IMR-90 (cell line): ENCODE measurements at regions not wholly inside any gene's neighbourhood (a gene's known extent, or its start where the extent isn't known, plus 50 kb on each side); places are given as distances from the start of the nearest gene placed in this dataset.

Source experiments
- ATAC-seq: fragments of 200-7000 bp; cut with Tn5 transposase; 2 replicates; pipeline ENCODE4 v1.9.1; 2020; ENCODE audit warnings: low read depth, mild to moderate bottlenecking, moderate library complexity
- BruUV-seq: library from RNA; stranded (reverse); fragments of 400-500 nt; replicated peaks from 2 replicates; lab custom pipeline; 2021; lab: Mats Ljungman, UMichigan
- CTCF ChIA-PET: fragments of 300-600 bp; formaldehyde crosslinking; extraction: SDS; loops from one replicate; lab custom pipeline; 2021; ENCODE audit warnings: antibody characterized with exemption; lab: Yijun Ruan, JAX
- POLR2A ChIA-PET: fragments of 300-600 bp; sonication (Branson Sonifier 250); formaldehyde crosslinking; loops from one replicate; lab custom pipeline; 2022; ENCODE audit warnings: antibody characterized with exemption; ENCODE audit not compliant: unreplicated experiment; lab: Charles Lee
- DNase-seq: peaks from one replicate; pipeline ENCODE4 v3.0.0; 2013
- H2AFZ ChIP-seq: replicated peaks from 2 replicates; pipeline ENCODE3; 2013; ENCODE audit warnings: low read length, mild to moderate bottlenecking; ENCODE audit not compliant: poor library complexity
- H2AK5ac ChIP-seq: 2 replicates; pipeline ENCODE4 v1.6.1; 2013; ENCODE audit warnings: low read depth, low read length, inconsistent platforms
- H2AK9ac ChIP-seq: replicated peaks from 2 replicates; pipeline ENCODE3; 2013; ENCODE audit warnings: mild to moderate bottlenecking, low read depth, low read length, moderate library complexity; ENCODE audit not compliant: poor library complexity
- H2BK120ac ChIP-seq: 2 replicates; pipeline ENCODE4 v1.6.1; 2013; ENCODE audit warnings: low read depth, low read length, inconsistent platforms
- H2BK15ac ChIP-seq: 3 replicates; pipeline ENCODE4 v1.6.1; 2013; ENCODE audit warnings: low read depth, low read length, inconsistent platforms
- H2BK20ac ChIP-seq: 2 replicates; pipeline ENCODE4 v1.6.1; 2013; ENCODE audit warnings: low read depth, mild to moderate bottlenecking, inconsistent platforms, low read length, moderate library complexity
- H2BK5ac ChIP-seq: 2 replicates; pipeline ENCODE4 v1.6.1; 2013; ENCODE audit warnings: mild to moderate bottlenecking, low read depth, low read length, inconsistent platforms; ENCODE audit not compliant: poor library complexity, severe bottlenecking
- H3K14ac ChIP-seq: replicated peaks from 2 replicates; pipeline ENCODE4 v1.6.1; 2013; ENCODE audit warnings: low read depth, low read length, inconsistent platforms
- H3K18ac ChIP-seq: 2 replicates; pipeline ENCODE4 v1.6.1; 2013; ENCODE audit warnings: low read depth, low read length, control low read depth
- H3K23ac ChIP-seq: 2 replicates; pipeline ENCODE4 v1.6.1; 2013; ENCODE audit warnings: low read depth, low read length, inconsistent platforms
- H3K27ac ChIP-seq: 2 replicates; pipeline ENCODE4 v1.5.1; 2013; ENCODE audit warnings: mild to moderate bottlenecking, control low read depth, low read length; ENCODE audit not compliant: insufficient read depth
- H3K27me3 ChIP-seq: 2 replicates; pipeline ENCODE4 v1.6.1; 2013; ENCODE audit warnings: low read length; ENCODE audit not compliant: control insufficient read depth, insufficient read depth
- H3K36me3 ChIP-seq: 2 replicates; pipeline ENCODE4 v1.6.1; 2013; ENCODE audit warnings: low read length, mixed read lengths; ENCODE audit not compliant: control insufficient read depth, insufficient read depth
- H3K4ac ChIP-seq: 2 replicates; pipeline ENCODE4 v1.6.1; 2013; ENCODE audit warnings: low read depth, low read length, inconsistent platforms
- H3K4me1 ChIP-seq: 2 replicates; pipeline ENCODE4 v1.6.1; 2013; ENCODE audit warnings: low read length, mixed read lengths; ENCODE audit not compliant: control insufficient read depth, insufficient read depth
- H3K4me2 ChIP-seq: 2 replicates; pipeline ENCODE4 v1.6.1; 2013; ENCODE audit warnings: low read depth, mild to moderate bottlenecking, control low read depth, low read length, moderate library complexity
- H3K4me3 ChIP-seq: 2 replicates; pipeline ENCODE4 v1.5.1; 2013; ENCODE audit warnings: low read depth, mild to moderate bottlenecking, control low read depth, low read length, moderate library complexity; ENCODE audit not compliant: insufficient read depth
- H3K56ac ChIP-seq: 2 replicates; pipeline ENCODE4 v1.6.1; 2013; ENCODE audit warnings: low read length, inconsistent platforms; ENCODE audit not compliant: insufficient read depth; ENCODE audit errors: extremely low read depth
- H3K79me1 ChIP-seq, 2 experiments: 2 replicates each; pipeline ENCODE4 v1.6.1; 2013; ENCODE audit warnings: low read length in 2 of 2, inconsistent platforms in 1 of 2, low read depth in 1 of 2
- H3K9ac ChIP-seq: 2 replicates; pipeline ENCODE4 v1.6.1; 2013; ENCODE audit warnings: low read depth, low read length, control low read depth
- H3K9me1 ChIP-seq: 2 replicates; pipeline ENCODE4 v1.6.1; 2013; ENCODE audit warnings: low read length, inconsistent platforms; ENCODE audit not compliant: insufficient read depth
- H3K9me3 ChIP-seq: 2 replicates; pipeline ENCODE4 v1.6.1; 2013; ENCODE audit warnings: low read length; ENCODE audit not compliant: control insufficient read depth, insufficient read depth
- H4K20me1 ChIP-seq: 2 replicates; pipeline ENCODE4 v1.6.1; 2013; ENCODE audit warnings: low read length, inconsistent platforms; ENCODE audit not compliant: insufficient read depth
- H4K5ac ChIP-seq: 2 replicates; pipeline ENCODE4 v1.6.1; 2013; ENCODE audit warnings: mild to moderate bottlenecking, low read depth, low read length, control low read depth
- H4K8ac ChIP-seq, 2 experiments: 2 replicates each; pipeline ENCODE4 v1.6.1; 2013; ENCODE audit warnings: low read depth in 2 of 2, low read length in 2 of 2, control low read depth in 1 of 2, inconsistent platforms in 1 of 2
- H4K91ac ChIP-seq: 2 replicates; pipeline ENCODE4 v1.6.1; 2013; ENCODE audit warnings: low read depth, low read length, inconsistent platforms; ENCODE audit not compliant: insufficient read depth
- BHLHE40 ChIP-seq: fragments of 150-350 bp; IDR thresholded peaks from 2 replicates; pipeline ENCODE4 v1.6.1; 2016; ENCODE audit warnings: mild to moderate bottlenecking, low read depth, low read length
- CEBPB ChIP-seq: IDR thresholded peaks from 2 replicates; pipeline ENCODE4 v1.6.1; 2012; ENCODE audit warnings: low read depth, low read length, improper control_type of control experiment
- CHD1 ChIP-seq: IDR thresholded peaks from 2 replicates; pipeline ENCODE4 v1.6.1; 2012; ENCODE audit warnings: low read depth, low read length, improper control_type of control experiment
- FOS ChIP-seq: fragments of 150-350 bp; IDR thresholded peaks from 2 replicates; pipeline ENCODE4 v1.6.1; 2016; ENCODE audit warnings: low read depth, low read length
- MAFK ChIP-seq: IDR thresholded peaks from 2 replicates; pipeline ENCODE4 v1.6.1; 2012; ENCODE audit warnings: low read depth, low read length, improper control_type of control experiment
- MAZ ChIP-seq: IDR thresholded peaks from 2 replicates; pipeline ENCODE4 v1.6.1; 2012; ENCODE audit warnings: low read depth, mild to moderate bottlenecking, low read length, improper control_type of control experiment, moderate library complexity, borderline replicate concordance
- MXI1 ChIP-seq: IDR thresholded peaks from 2 replicates; pipeline ENCODE4 v1.6.1; 2012; ENCODE audit warnings: low read depth, mild to moderate bottlenecking, low read length, moderate library complexity, borderline replicate concordance
- NFE2L2 ChIP-seq: fragments of 150-350 bp; IDR thresholded peaks from 2 replicates; pipeline ENCODE4 v1.6.1; 2016; ENCODE audit warnings: low read depth, mild to moderate bottlenecking, low read length
- POLR2A ChIP-seq: IDR thresholded peaks from 2 replicates; pipeline ENCODE4 v1.6.1; 2012; ENCODE audit warnings: mild to moderate bottlenecking, low read depth, low read length
- RAD21 ChIP-seq: IDR thresholded peaks from 2 replicates; pipeline ENCODE4 v1.6.1; 2012; ENCODE audit warnings: low read length, improper control_type of control experiment
- RCOR1 ChIP-seq: IDR thresholded peaks from 2 replicates; pipeline ENCODE4 v1.6.1; 2012; ENCODE audit warnings: mild to moderate bottlenecking, low read length, improper control_type of control experiment; ENCODE audit not compliant: insufficient replicate concordance
- RFX5 ChIP-seq: IDR thresholded peaks from 2 replicates; pipeline ENCODE4 v1.8.0; 2012; ENCODE audit warnings: low read depth, mild to moderate bottlenecking, low read length, moderate library complexity
- SMC3 ChIP-seq: fragments of 150-350 bp; IDR thresholded peaks from 2 replicates; pipeline ENCODE4 v1.6.1; 2016; ENCODE audit warnings: low read depth, mild to moderate bottlenecking, antibody characterized with exemption, low read length, moderate library complexity
- WGBS, 2 experiments: methylation state at CpG; one replicate each; pipeline versions ENCODE4 v1.1.5 to v1.1.7; 2013; ENCODE audit warnings: missing lambda C conversion rate in 2 of 2; ENCODE audit not compliant: insufficient read length in 1 of 2; ENCODE audit errors: extremely low coverage in 2 of 2; 5-methylcytosine and 5-hydroxymethylcytosine counted together
- dilution Hi-C: fragments of 300-500 bp; cut with HindIII; formaldehyde crosslinking; loops from one replicate; pipeline ENCODE4 v1.14.3; 2018; ENCODE audit warnings: low sequenced_read_pairs; ENCODE audit not compliant: unreplicated experiment
- in situ Hi-C: fragments of 300-500 bp; cut with MboI; formaldehyde crosslinking; loops from 3 replicates; pipeline ENCODE4 v1.14.3; 2019; ENCODE audit warnings: low sequenced_read_pairs, inconsistent platforms, mixed read lengths
- intact Hi-C: fragments of 100-400 bp; cut with micrococcal nuclease; formaldehyde crosslinking; loops from 2 replicates; pipeline ENCODE4 v1.10.0; 2022
- TF ChIP-seq, protein P1 (sequence below): conservative IDR thresholded peaks from 2 replicates; pipeline ENCODE4 v1.5.1; 2012; ENCODE audit warnings: mild to moderate bottlenecking, low read depth, low read length, improper control_type of control experiment
- TF ChIP-seq, protein P2 (sequence below): fragments of 150-350 bp; IDR thresholded peaks from 2 replicates; pipeline ENCODE4 v1.6.1; 2017; ENCODE audit warnings: mild to moderate bottlenecking, antibody characterized with exemption, low read length, low read depth
- TF ChIP-seq, protein P3 (sequence below): fragments of 150-350 bp; IDR thresholded peaks from 2 replicates; pipeline ENCODE4 v1.6.1; 2016; ENCODE audit warnings: low read depth, mild to moderate bottlenecking, low read length, moderate library complexity, borderline replicate concordance

DNA sequence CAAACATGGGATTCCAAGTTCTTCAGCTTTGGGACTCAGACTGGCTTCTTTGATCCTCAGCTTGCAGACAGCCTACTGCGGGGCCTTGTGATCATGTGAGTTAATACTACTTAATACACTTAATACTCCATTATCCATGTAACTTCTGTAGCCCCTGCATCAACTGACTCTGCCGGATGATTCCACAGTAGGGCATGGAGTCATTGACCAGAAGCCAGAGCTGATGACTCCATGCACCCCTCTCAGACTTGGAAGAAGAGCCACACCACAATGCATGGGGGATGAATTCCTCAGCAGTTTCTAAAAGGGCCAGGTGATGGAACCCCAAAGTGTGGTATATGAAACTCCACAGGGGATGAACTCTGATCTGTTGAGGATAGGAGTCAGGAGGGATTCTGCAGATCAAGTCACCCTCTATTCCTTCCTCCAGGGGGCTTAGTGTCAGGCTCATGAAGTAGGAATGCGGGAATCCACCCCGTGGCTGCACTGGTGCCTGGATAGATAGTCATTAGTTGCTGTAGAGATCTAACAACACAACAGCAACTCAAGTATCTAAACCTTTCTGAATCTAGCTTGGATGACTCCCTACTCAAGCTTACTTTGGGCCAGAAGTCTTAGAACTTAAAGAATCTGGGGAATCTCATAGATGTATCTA lies 70.2 kb downstream of the GPR6 start:
- H3K9me3 ChIP-seq: peaks cover 2% of the 10 kb centered on the region
- no peak overlapping the region for H2AK5ac ChIP-seq
- DNase-seq: no peak
- H3K9me1 ChIP-seq: no peaks in the 10 kb centered on the region
- no TSS peak for BruUV-seq
- H3K4ac ChIP-seq: no peak overlapping the region
- H3K23ac ChIP-seq: no peak overlapping the region
- H2BK5ac ChIP-seq: no peak overlapping the region
- ChIA-PET CTCF (interaction anchor here (1.0 to 2.0 kb wide), 2 partner anchors 9 to 344 kb away, joined by 3 to 9 read pairs; no protein-coding TSS in a partner anchor), POLR2A (no interaction called here)
- H3K4me3 ChIP-seq: no peak overlapping the region
- intact Hi-C loops (no loop called here), dilution Hi-C loops (loop anchor here (25.0 kb wide), 1 partner anchor 336 kb away; no protein-coding TSS in a partner anchor), in situ Hi-C loops (loop anchor here (5.0 kb wide), 1 partner anchor 521 kb away; no protein-coding TSS in a partner anchor)
- no peaks in the 10 kb centered on the region for H3K36me3 ChIP-seq
- H3K27ac ChIP-seq: no peak overlapping the region
- peaks cover 22% of the 10 kb centered on the region for H3K27me3 ChIP-seq
- no peak overlapping the region for H2BK15ac ChIP-seq
- no peak overlapping the region for H3K9ac ChIP-seq
- H2BK20ac ChIP-seq: no peak overlapping the region
- H2AK9ac ChIP-seq: no peak overlapping the region
- no peak overlapping the region for H3K18ac ChIP-seq
- H2BK120ac ChIP-seq: no peak overlapping the region
- no peak for ATAC-seq
- H2AFZ ChIP-seq: no peak overlapping the region
- H3K4me1 ChIP-seq: no peaks in the 10 kb centered on the region
- H4K5ac ChIP-seq: no peak overlapping the region
- H3K79me1 ChIP-seq: no peaks in the 10 kb centered on the region
- H4K8ac ChIP-seq: no peak overlapping the region
- H3K14ac ChIP-seq: no peak overlapping the region
- WGBS, 2 experiments: no CpG with 5 or more reads among the region's 4 CpGs
- H4K20me1 ChIP-seq: no peaks in the 10 kb centered on the region
- no peak overlapping the region for H3K4me2 ChIP-seq
- no peak overlapping the region for H4K91ac ChIP-seq
- TF ChIP-seq MAFK: no peak
- TF ChIP-seq MAZ: no peak
- TF ChIP-seq, protein P1, sequence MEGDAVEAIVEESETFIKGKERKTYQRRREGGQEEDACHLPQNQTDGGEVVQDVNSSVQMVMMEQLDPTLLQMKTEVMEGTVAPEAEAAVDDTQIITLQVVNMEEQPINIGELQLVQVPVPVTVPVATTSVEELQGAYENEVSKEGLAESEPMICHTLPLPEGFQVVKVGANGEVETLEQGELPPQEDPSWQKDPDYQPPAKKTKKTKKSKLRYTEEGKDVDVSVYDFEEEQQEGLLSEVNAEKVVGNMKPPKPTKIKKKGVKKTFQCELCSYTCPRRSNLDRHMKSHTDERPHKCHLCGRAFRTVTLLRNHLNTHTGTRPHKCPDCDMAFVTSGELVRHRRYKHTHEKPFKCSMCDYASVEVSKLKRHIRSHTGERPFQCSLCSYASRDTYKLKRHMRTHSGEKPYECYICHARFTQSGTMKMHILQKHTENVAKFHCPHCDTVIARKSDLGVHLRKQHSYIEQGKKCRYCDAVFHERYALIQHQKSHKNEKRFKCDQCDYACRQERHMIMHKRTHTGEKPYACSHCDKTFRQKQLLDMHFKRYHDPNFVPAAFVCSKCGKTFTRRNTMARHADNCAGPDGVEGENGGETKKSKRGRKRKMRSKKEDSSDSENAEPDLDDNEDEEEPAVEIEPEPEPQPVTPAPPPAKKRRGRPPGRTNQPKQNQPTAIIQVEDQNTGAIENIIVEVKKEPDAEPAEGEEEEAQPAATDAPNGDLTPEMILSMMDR: no peak
- TF ChIP-seq, protein P2, sequence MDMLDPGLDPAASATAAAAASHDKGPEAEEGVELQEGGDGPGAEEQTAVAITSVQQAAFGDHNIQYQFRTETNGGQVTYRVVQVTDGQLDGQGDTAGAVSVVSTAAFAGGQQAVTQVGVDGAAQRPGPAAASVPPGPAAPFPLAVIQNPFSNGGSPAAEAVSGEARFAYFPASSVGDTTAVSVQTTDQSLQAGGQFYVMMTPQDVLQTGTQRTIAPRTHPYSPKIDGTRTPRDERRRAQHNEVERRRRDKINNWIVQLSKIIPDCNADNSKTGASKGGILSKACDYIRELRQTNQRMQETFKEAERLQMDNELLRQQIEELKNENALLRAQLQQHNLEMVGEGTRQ: no peak
- no peak for TF ChIP-seq FOS
- TF ChIP-seq SMC3: no peak
- no peak for TF ChIP-seq NFE2L2
- TF ChIP-seq BHLHE40: no peak
- TF ChIP-seq CEBPB: no peak
- no peak for TF ChIP-seq MXI1
- TF ChIP-seq RFX5: no peak
- TF ChIP-seq, protein P3, sequence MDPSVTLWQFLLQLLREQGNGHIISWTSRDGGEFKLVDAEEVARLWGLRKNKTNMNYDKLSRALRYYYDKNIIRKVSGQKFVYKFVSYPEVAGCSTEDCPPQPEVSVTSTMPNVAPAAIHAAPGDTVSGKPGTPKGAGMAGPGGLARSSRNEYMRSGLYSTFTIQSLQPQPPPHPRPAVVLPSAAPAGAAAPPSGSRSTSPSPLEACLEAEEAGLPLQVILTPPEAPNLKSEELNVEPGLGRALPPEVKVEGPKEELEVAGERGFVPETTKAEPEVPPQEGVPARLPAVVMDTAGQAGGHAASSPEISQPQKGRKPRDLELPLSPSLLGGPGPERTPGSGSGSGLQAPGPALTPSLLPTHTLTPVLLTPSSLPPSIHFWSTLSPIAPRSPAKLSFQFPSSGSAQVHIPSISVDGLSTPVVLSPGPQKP: no peak
- no peak for TF ChIP-seq CHD1
- TF ChIP-seq POLR2A: no peak
- no peak for TF ChIP-seq RCOR1
- no peak for TF ChIP-seq RAD21
- H3K56ac ChIP-seq: no peak overlapping the region
